Right renal pelvis (tissue), 4 donors: ENCODE measurements at regions not wholly inside any gene's neighbourhood (a gene's known extent, or its start where the extent isn't known, plus 50 kb on each side); places are given as distances from the start of the nearest gene placed in this dataset.

Source experiments
- DNase-seq, 4 donors: peaks; one replicate each; pipeline ENCODE4 v3.0.0-alpha.2; 2013; ENCODE audit warnings: low read depth in 4 of 4, low spot score in 3 of 4, missing footprints in 1 of 4

- no peak for DNase-seq
These were observed 52.5 kb upstream of the PDE8B start for GRCh38 chr5:77157732-77158532.

DNA sequence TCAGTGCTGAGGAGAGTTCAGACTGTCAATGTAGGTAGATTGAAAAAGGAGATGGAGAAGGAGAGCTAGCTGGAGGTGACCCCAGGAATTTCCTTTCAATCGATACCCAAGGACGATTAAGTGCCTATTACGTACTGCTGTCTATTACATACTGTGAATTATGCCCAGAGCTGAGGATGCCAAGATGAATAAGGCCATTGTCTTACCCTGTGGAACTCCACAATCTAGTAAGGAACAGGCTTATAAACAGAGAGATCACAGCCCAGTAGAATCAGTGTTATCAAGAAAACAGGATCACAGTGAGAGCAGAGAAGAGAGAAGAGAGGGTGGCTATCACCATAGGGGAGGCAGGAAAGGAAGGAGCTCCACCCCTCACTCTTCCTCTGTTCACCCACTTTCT lies 54.1 kb upstream of the PDE8B start:
- no peak for DNase-seq

- DNase-seq: no peak
These were observed 55.2 kb upstream of the PDE8B start for GRCh38 chr5:77155179-77155785.

GRCh38 chr5:77152441-77152840 lies 58.0 kb upstream of the PDE8B start:
- no peak for DNase-seq

DNA sequence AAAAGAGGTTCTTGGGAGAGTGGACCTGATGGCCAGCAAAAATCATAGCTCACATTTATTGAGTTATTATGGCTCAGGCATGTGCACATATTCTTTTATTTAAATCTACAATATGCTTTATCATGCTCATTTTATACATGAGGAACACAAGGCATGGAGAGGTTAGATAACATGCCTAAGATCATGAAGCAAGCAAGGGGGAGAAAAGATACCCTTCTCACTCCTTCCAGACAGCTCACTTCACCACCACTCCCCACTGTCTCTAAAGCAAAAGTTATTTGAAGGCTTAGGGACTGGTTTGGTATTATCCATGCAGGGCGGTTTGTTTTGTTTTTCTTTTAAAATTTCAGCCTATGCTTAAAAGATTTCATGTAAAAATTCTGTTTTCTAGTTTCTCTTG lies 59.0 kb upstream of the PDE8B start:
- no peak for DNase-seq

DNA sequence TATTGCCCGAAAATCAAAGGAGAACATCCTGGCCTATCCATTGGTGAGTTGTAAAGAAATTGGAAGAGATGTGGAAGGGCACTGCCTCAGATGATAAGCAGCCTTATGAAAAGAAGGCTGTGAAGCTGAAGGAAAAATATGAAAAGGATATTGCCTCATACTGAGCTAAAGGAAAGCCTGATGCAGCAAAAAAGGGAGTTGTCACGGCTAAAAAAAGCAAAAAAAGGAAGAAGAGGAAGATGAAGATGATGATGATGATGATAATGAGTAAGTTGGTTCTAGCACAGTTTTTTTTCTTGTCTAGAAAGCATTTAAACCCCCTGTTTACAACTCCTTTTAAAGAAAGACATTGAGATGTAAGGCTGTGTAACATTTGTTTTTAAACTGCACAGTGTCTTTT lies 59.8 kb upstream of the ZBED3 start:
- no peak for DNase-seq

DNA sequence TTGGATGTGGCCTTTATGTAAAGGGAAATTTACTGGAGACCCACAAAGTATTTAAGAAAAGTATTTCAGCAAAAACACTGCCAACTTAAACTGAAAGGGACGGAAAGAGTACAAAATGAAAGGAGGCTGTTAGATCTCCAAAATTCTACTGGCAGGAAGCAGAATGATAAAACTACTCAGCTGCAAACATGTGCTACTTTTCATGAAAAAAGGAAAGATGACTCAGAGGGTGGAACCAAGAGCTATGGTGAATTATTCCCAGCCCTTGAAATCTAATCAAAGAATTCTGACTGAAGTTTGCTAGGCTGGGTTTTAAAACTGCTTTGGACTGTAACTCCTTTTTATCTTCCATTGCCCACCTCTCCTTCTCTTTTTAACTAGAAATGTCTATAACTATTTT lies 58.6 kb upstream of the ZBED3 start:
- no peak for DNase-seq

DNA sequence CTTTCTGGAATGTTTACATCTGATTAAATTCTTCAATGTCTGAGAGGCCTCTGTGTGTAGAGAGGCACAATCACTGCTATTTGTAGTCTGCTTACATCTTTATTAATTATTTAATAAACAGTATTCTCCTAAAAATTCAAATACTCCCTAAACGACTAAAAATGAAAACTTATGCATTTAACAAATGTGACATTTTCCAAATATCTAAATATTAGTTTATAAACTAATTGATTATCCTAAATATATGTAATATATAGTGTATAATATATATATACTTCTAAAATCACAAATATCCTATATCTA lies 57.7 kb upstream of the ZBED3 start:
- DNase-seq: no peak

GRCh38 chr5:77143998-77144836 lies 57.1 kb upstream of the ZBED3 start:
- DNase-seq: peak; percentile 38 to 52 (median 48)

GRCh38 chr5:77140350-77140749 lies 53.3 kb upstream of the ZBED3 start:
- DNase-seq: no peak

DNA sequence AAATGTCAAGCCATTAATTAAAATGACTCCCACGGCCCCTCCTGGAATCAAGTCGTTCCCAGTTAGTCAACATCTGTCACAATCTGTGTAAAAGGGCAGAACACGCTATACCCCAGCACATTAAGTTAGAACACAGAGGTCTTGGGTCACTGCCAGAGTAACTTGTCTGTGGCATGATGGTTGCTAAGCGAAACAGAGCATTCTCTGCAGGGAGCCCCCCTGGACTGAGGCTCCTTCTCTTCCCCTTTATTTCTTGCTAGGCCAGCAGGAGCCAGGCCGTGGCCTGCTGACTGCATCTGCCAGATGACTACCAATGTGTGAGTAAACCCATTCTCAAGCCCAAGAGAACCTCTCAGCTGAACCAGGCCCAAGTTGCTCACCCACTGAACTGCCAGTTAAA lies 51.9 kb upstream of the ZBED3 start:
- peak in 2 of 4 donors; percentile 20 to 40 for DNase-seq
